ENCODE measurements at regions not wholly inside any gene's neighbourhood (a gene's known extent, or its start where the extent isn't known, plus 50 kb on each side); places are given as distances from the start of the nearest gene placed in this dataset.

DNA sequence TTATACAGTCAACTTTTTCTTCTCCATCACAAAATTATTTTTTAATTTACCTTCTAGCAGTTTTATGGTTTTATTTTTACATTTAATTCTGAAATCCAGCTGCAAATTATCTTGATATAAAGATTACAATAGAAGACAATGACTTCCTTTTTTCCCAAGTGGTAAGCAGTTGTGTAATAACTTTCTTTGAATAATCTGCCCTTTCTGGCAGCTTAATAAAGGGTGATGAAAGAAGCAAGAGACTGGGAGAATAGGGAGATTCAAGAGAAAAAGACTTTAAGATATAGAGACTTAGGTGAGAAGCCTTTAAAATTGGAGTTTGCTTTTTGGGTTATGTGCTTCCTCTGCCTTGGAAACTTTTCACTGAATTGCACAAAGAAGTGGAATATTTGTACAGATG is 100.4 kb upstream of the FREM1 start:
- no peak overlapping the region for H2BK20ac ChIP-seq (ENCODE audit: low read length)
- no peak for DNase-seq (ENCODE audit: low read depth in 1 of 2, low spot score in 2 of 2)
- POLR2A ChIA-PET (ENCODE audit: partially characterized antibody) = no interaction called here

More for the DNA sequence above, 100.4 kb upstream of the FREM1 start:
- Histone ChIP-seq H3K79me1 (ENCODE audit: low read depth, low read length) (no peaks in the 10 kb centered on the region), H2BK120ac (replicated peaks; ENCODE audit: low read depth, low read length) (no peak overlapping the region), H2AK5ac (ENCODE audit: low read depth, low read length) (no peak overlapping the region), H2BK5ac (ENCODE audit: low read depth, low read length) (no peak overlapping the region), H3K14ac (ENCODE audit: insufficient read length) (no peak overlapping the region), H2BK12ac (ENCODE audit: low read depth, low read length) (no peak overlapping the region), H3K27ac (ENCODE audit: low read depth, low read length) (no peak overlapping the region), H3K9me3 (ENCODE audit: insufficient read depth in 2 of 2, low read depth in 1 of 2, low read length in 1 of 2) (no peaks in the 10 kb centered on the region), H4K20me1 (replicated peaks in 1 of 2; ENCODE audit: control insufficient read depth in 1 of 2, insufficient read depth in 2 of 2, low read length in 2 of 2) (no peaks in the 10 kb centered on the region), H3K36me3 (ENCODE audit: control insufficient read depth in 2 of 4, insufficient read depth in 4 of 4, low read length in 3 of 4) (no peaks in the 10 kb centered on the region), H3K4me1 (replicated peaks in 1 of 4; ENCODE audit: control insufficient read depth in 3 of 4, insufficient read depth in 4 of 4, low read length in 3 of 4) (no peaks in the 10 kb centered on the region), H3K18ac (ENCODE audit: extremely low read depth, low read length) (no peak overlapping the region), H4K8ac (ENCODE audit: extremely low read depth, insufficient read depth, low read length) (no peak overlapping the region), H4K91ac (replicated peaks; ENCODE audit: insufficient read length, low read length) (no peak overlapping the region), H3K23me2 (ENCODE audit: low read depth, low read length) (no peaks in the 10 kb centered on the region), H3K4me3 (ENCODE audit: extremely low read depth in 1 of 4, insufficient read depth in 2 of 4, low read depth in 3 of 4, low read length in 4 of 4) (no peak overlapping the region), H2BK15ac (ENCODE audit: low read length) (no peak overlapping the region), H3K4ac (replicated peaks; ENCODE audit: insufficient read length, low read depth, low read length) (no peak overlapping the region), H3K23ac (ENCODE audit: insufficient read length) (no peak overlapping the region), H3K4me2 (ENCODE audit: insufficient read depth in 1 of 2, low read depth in 2 of 2, low read length in 2 of 2) (no peak overlapping the region), H3K79me2 (ENCODE audit: control insufficient read depth in 1 of 2, insufficient read depth in 2 of 2, low read length in 2 of 2) (no peaks in the 10 kb centered on the region), H3K9ac (replicated peaks in 1 of 4; ENCODE audit: extremely low read depth in 1 of 4, low read depth in 3 of 4, low read length in 3 of 4) (no peak overlapping the region), H2AFZ (ENCODE audit: low read length) (no peak overlapping the region), H3K27me3 (replicated peaks in 1 of 4; ENCODE audit: control insufficient read depth in 3 of 4, extremely low read depth in 1 of 4, insufficient read depth in 3 of 4, low read length in 3 of 4) (no peaks in the 10 kb centered on the region), H3K56ac (replicated peaks; ENCODE audit: insufficient read length, low read depth, low read length) (no peak overlapping the region), H4K5ac (ENCODE audit: insufficient read length, low read depth, low read length) (no peak overlapping the region)
- CTCF ChIA-PET (ENCODE audit: partially characterized antibody) = no interaction called here
- FAIRE-seq = no peak
- no peak for TF ChIP-seq ASH2L (IDR thresholded peaks at IDR 0.05; ENCODE audit: low read length)
- TF ChIP-seq SIN3A (conservative IDR thresholded peaks at IDR 0.05 in 1 of 2, IDR thresholded peaks at IDR 0.05 in 1 of 2; ENCODE audit: low read depth in 1 of 2, low read length in 2 of 2) = no peak
- no peak for TF ChIP-seq NANOG (IDR thresholded peaks at IDR 0.05; ENCODE audit: insufficient read depth, low read depth, low read length, poor library complexity, severe bottlenecking)
- no peak for TF ChIP-seq CBX5 (IDR thresholded peaks at IDR 0.05; ENCODE audit: low read depth, low read length)
- TF ChIP-seq POLR2AphosphoS5 (IDR thresholded peaks at IDR 0.05; ENCODE audit: low read depth, low read length) = no peak
